Smooth muscle cell (in vitro differentiated cells): ENCODE measurements at regions not wholly inside any gene's neighbourhood (a gene's known extent, or its start where the extent isn't known, plus 50 kb on each side); places are given as distances from the start of the nearest gene placed in this dataset.

Source experiments
- DNase-seq: peaks from one replicate; lab custom pipeline; 2025; ENCODE audit not compliant: unreplicated experiment; lab: John Stamatoyannopoulos, UW
- H2AFZ ChIP-seq: fragments of 200-600 bp; sonication (generic); 2 replicates; pipeline ENCODE4 v1.6.0; 2016; ENCODE audit warnings: antibody characterized with exemption, low read depth, mild to moderate bottlenecking
- H3F3A ChIP-seq: fragments of 200-600 bp; sonication (generic); 2 replicates; pipeline ENCODE4 v1.6.0; 2017; ENCODE audit warnings: antibody characterized with exemption, low read depth
- H3K27ac ChIP-seq: fragments of 200-600 bp; sonication (generic); 2 replicates; pipeline ENCODE4 v1.5.1; 2016; ENCODE audit warnings: low read depth, mild to moderate bottlenecking
- H3K27me3 ChIP-seq: fragments of 200-600 bp; sonication (generic); 2 replicates; pipeline ENCODE4 v1.6.1; 2016; ENCODE audit warnings: low read depth, mild to moderate bottlenecking
- H3K36me3 ChIP-seq: fragments of 200-600 bp; sonication (generic); 2 replicates; pipeline ENCODE4 v1.5.1; 2016; ENCODE audit warnings: low read depth
- H3K4me1 ChIP-seq: fragments of 200-600 bp; sonication (generic); 2 replicates; pipeline ENCODE4 v1.5.1; 2016; ENCODE audit warnings: low read depth
- H3K4me2 ChIP-seq: fragments of 200-600 bp; sonication (generic); 2 replicates; pipeline ENCODE4 v1.6.0; 2016; ENCODE audit warnings: mild to moderate bottlenecking
- H3K4me3 ChIP-seq: fragments of 200-600 bp; sonication (generic); 2 replicates; pipeline ENCODE4 v1.5.1; 2016; ENCODE audit warnings: mild to moderate bottlenecking
- H3K79me2 ChIP-seq: fragments of 200-600 bp; sonication (generic); 2 replicates; pipeline ENCODE4 v1.6.0; 2016; ENCODE audit warnings: low read depth, mild to moderate bottlenecking
- H3K9ac ChIP-seq: fragments of 200-600 bp; sonication (generic); 2 replicates; pipeline ENCODE4 v1.6.0; 2016; ENCODE audit warnings: low read depth
- H3K9me3 ChIP-seq: fragments of 200-600 bp; sonication (generic); replicated peaks from 2 replicates; pipeline ENCODE4 v1.5.1; 2016; ENCODE audit warnings: low read depth
- H4K20me1 ChIP-seq: fragments of 200-600 bp; sonication (generic); 2 replicates; pipeline ENCODE4 v1.6.0; 2016; ENCODE audit warnings: low read depth
- CTCF ChIP-seq: fragments of 200-600 bp; sonication (generic); IDR thresholded peaks from 2 replicates; pipeline ENCODE4 v1.5.1; 2017; ENCODE audit warnings: borderline replicate concordance, mild to moderate bottlenecking, antibody characterized with exemption; ENCODE audit not compliant: insufficient read depth, poor library complexity, severe bottlenecking
- WGBS: methylation state at CpG from one replicate; pipeline ENCODE4 v1.1.7; 2016; ENCODE audit warnings: low lambda C conversion rate; 5-methylcytosine and 5-hydroxymethylcytosine counted together

DNA sequence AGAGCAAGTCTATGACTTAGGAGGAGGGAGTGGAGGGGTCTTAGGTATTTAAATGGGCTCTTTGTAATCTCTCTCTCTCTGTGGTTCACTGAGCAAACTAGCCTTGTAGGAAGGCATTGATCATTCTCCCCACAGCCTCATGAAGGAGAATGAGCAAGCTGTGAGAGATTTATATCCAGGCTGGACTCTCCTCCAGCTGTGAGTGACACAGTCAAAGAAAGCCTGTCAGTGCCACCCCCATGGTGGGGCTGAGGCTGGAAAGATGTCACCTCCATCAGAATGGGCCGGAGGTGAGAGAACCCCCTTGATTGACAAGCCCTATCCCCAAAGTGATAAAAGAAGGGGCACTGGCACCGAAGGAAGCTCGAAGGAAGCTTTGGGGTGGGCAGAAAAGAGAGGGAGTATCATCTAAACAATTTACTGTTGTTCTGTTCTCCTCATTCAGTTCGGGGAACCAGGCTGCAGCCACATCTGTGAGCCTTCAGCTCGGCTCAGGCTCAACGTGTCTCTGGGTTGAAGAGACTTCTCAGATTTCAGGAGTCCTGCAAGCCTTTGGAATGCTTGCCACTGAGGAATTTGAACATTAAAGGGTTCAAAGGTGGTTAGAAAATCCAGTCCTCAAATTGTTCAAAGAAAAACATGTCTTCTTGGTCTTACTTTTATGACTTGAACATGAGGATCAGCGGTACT is 538.2 kb upstream of the ZNF462 start:
- no peak for DNase-seq
- no peaks in the 10 kb centered on the region for H3K9me3 ChIP-seq
- H4K20me1 ChIP-seq, result no peaks in the 10 kb centered on the region
- no peak for TF ChIP-seq CTCF
- H3K79me2 ChIP-seq, result no peaks in the 10 kb centered on the region
- 45% methylated on average over 7 of the region's 7 CpGs for WGBS
- H3F3A ChIP-seq, result peaks cover 13% of the 10 kb centered on the region
- no peak overlapping the region for H3K4me3 ChIP-seq
- H2AFZ ChIP-seq, result peak overlapping the region; percentile 62
- H3K4me1 ChIP-seq, result peaks cover 21% of the 10 kb centered on the region
- H3K9ac ChIP-seq, result no peak overlapping the region
- H3K4me2 ChIP-seq, result peak overlapping the region; percentile 25
- no peaks in the 10 kb centered on the region for H3K36me3 ChIP-seq
- H3K27me3 ChIP-seq, result no peaks in the 10 kb centered on the region
- no peak overlapping the region for H3K27ac ChIP-seq

DNA sequence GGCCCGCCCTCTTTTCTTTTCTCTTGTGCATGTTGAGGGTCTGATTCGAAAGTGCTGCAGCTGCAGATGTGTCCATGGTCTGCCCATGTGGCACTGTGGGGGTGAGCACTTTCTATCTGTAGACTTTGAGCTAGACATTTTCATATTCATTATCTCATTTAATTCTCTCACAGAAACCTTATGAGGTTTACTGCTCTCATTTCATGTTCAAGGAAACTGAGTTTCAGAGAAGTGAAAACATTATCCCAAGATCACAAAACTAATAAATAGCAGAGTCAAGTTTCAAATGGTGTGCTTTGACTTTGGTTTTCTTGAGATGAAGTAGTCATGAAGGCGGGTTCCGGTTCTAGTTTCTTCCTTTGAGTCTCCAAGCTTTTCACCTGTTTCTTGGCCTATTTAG is 536.5 kb upstream of the ZNF462 start:
- WGBS, result 96% methylated on average over 4 of the region's 4 CpGs
- H2AFZ ChIP-seq, result no peak overlapping the region

DNA sequence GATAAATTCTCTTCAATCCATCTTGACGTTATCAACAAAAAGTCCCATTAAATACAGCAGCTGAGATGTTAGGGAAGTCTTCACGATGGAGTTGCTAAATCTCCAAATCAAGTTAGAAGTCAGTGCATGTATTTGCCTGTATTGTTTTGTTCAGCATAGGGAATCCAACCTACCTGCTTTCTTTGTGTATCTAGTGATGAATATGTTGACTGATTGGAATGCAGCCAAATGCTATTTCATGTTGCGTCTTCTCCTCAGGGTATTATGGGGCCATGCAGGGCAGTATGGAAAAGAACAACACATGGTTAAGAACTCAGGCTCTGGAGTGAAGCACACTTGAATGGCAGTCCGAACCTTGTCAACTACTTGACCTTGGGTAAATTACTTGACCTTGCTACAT is 529.5 kb upstream of the ZNF462 start:
- DNase-seq, result no peak
- no peak for TF ChIP-seq CTCF
- no peak overlapping the region for H3K4me3 ChIP-seq
- no peak overlapping the region for H3K9ac ChIP-seq
- peaks cover under 1% of the 10 kb centered on the region for H3F3A ChIP-seq
- no peak overlapping the region for H2AFZ ChIP-seq
- no peaks in the 10 kb centered on the region for H4K20me1 ChIP-seq
- H3K27me3 ChIP-seq, result no peaks in the 10 kb centered on the region
- no peaks in the 10 kb centered on the region for H3K79me2 ChIP-seq
- 91% methylated on average over 4 of the region's 4 CpGs for WGBS
- no peak overlapping the region for H3K4me2 ChIP-seq
- no peak overlapping the region for H3K27ac ChIP-seq
- no peaks in the 10 kb centered on the region for H3K9me3 ChIP-seq
- no peaks in the 10 kb centered on the region for H3K36me3 ChIP-seq
- H3K4me1 ChIP-seq, result peaks cover 12% of the 10 kb centered on the region

More for the DNA sequence above, 536.5 kb upstream of the ZNF462 start:
- Histone ChIP-seq H3K36me3 (no peaks in the 10 kb centered on the region), H3K9ac (no peak overlapping the region), H3K4me3 (no peak overlapping the region), H3F3A (peaks cover 13% of the 10 kb centered on the region), H4K20me1 (no peaks in the 10 kb centered on the region), H3K27ac (no peak overlapping the region), H3K4me1 (peaks cover 21% of the 10 kb centered on the region), H3K27me3 (no peaks in the 10 kb centered on the region), H3K9me3 (no peaks in the 10 kb centered on the region), H3K79me2 (no peaks in the 10 kb centered on the region), H3K4me2 (no peak overlapping the region)
- no peak for DNase-seq
- TF ChIP-seq CTCF, result no peak

DNA sequence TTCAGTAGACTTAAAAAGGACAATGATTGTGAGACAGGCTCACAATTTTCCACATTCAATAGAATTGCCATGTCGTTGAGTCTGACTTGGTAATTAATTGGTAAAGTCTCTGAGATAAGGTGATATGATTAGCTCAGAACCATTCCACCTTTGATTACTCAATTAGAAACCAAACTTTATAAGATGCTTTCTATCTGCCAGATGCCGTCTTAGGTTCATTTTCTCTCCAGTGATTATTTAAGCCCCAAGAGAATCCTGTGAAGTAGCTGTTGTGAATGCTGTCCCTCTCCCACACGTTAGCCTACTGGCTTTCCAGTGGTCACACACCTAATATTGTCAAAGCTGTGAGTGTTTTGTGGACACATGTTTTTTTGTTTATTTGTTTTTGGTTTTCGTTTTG is 528.9 kb upstream of the ZNF462 start:
- H3K4me1 ChIP-seq, result peaks cover 12% of the 10 kb centered on the region
- DNase-seq, result no peak
- H3K9ac ChIP-seq, result no peak overlapping the region
- H2AFZ ChIP-seq, result no peak overlapping the region
- H3K36me3 ChIP-seq, result no peaks in the 10 kb centered on the region
- no peaks in the 10 kb centered on the region for H3K27me3 ChIP-seq
- WGBS, result 60% methylated on average over 4 of the region's 4 CpGs
- H3F3A ChIP-seq, result no peaks in the 10 kb centered on the region
- no peak overlapping the region for H3K4me3 ChIP-seq
- no peak overlapping the region for H3K4me2 ChIP-seq
- TF ChIP-seq CTCF, result no peak
- no peaks in the 10 kb centered on the region for H3K79me2 ChIP-seq
- H3K27ac ChIP-seq, result no peak overlapping the region
- H4K20me1 ChIP-seq, result no peaks in the 10 kb centered on the region
- H3K9me3 ChIP-seq, result no peaks in the 10 kb centered on the region
